HG02798 (cell line): ENCODE measurements at regions not wholly inside any gene's neighbourhood (a gene's known extent, or its start where the extent isn't known, plus 50 kb on each side); places are given as distances from the start of the nearest gene placed in this dataset.

ENCODE experiments used
- ATAC-seq: cut with Tn5 transposase; IDR thresholded peaks from one replicate; pipeline ENCODE4 v1.9.1; 2021; ENCODE audit warnings: mild to moderate bottlenecking; ENCODE audit not compliant: unreplicated experiment, poor library complexity

DNA sequence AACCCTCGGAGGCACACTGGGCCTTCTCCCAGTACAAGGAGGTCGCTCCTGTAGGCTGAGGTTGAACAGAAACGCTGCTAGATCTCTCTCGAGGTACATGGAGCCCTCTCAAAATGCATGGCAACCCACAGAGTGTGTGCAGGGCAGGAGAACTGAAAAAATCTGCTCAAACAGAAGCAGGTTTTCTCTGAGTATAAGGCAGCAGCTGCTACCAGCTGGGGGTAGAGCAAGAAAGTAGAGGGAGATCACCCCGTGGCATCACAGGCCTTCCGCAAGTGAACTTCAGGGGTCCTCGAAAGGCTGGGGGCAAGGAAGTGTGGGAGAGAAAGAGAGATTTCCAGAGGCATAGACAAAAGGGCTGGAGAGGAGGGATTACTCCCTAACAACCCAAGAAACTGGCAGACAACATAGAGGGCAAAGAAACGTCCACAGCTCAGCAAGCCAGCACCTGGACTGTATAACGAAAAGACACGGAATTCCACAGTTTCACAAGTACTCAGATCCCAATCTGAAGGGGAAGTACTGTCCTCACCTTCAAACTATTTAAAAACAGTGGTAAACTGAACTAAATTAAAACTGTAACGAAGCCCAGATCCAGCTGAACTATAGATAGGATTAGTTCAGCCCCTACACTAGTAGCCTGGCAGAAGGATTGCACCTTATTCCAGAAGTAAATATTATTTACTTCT lies 299.2 kb downstream of the IPMK start:
- ATAC-seq, result no peak

DNA sequence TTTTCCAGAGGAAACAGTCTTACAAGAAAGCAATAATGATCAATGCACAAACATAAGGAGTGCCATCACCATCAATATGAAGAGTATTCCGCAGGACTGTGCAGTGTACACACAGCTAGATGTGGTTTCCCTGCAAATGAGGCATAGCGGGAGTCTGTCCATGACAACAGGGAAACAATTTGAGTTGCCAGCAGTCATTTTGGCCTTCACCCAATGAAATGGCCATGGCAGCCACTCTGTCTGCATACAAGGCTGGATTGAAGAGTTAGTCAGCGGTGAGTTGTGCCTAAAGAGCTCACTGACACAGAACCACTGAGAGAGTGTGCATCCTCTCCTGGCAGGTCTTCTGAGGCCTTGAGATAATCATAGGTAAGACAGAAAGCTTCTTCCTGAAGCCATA lies 303.3 kb downstream of the IPMK start:
- ATAC-seq, result no peak

DNA sequence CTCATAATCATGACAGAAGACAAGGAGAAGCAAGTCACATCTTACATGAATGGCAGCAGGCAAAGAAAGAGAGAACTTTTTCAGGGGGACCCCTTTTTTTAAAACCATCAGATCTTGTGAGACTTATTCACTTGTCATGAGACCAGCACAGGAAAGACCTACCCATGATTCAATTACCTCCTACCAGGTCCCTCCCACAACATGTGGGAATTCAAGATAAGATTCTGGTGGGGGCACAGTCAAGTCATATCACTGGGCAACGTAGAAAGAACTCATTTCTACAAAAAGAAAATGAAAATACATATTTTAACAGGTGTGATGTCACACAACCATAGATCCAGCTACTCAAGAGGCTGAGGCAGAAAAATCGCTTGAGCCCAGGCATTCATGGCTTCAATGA lies 304.1 kb downstream of the IPMK start:
- no peak for ATAC-seq

GRCh38 chr10:57962839-57963238 lies 304.9 kb downstream of the IPMK start:
- ATAC-seq, result no peak

- no peak for ATAC-seq
Measured at GRCh38 chr10:57961487-57961886, 306.2 kb downstream of the IPMK start.

GRCh38 chr10:57960406-57960805 lies 307.3 kb downstream of the IPMK start:
- no peak for ATAC-seq

DNA sequence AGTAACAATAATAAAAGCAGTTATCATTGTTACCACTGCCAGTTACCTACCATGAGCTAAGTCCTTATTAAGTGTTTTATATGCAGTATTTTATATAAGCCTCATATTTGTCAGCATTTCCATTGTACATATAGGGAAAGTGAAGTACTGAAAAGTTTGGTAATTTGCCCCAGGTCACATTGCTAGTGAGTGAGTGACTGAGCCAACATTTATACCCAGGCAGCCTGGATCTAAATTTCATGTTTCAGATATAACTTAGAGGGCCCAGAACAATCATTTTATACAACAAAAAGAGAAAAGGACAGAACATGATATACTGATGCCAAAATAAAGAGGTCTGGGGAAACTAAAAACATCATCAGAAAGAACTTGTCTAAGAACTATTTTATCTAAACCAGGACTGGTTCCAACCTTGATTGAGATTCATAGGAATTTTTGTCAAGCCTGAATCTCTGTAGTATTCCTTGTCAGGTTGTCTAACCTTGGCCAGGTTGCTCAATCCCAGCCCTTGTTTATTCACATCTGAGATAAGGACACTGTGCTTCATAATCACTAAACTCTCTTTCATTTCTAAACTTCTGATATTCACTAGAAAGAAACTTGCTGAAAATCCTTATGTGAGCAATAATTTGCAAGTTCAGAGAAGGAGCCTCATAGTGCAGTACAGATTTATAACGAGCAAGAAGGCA lies 308.2 kb downstream of the IPMK start:
- no peak for ATAC-seq

DNA sequence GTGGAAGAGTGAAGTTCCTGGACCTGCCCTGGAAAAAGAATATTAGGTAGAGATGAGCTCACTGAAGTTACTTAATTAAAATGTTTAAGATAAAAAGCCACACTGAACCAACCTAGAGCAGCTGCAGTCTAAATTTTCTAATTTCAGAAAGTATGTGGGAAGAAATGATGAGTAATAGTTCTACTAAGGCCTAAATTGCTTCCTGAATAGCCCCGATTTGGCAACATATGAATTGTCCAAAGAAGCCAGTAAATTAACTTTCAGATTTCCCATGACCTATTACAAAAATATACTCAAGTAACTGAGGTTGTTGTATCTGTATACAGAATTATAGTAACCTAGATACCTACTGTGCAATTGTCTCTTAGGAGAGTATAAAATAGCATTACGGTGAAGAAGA lies 312.6 kb downstream of the IPMK start:
- no peak for ATAC-seq

DNA sequence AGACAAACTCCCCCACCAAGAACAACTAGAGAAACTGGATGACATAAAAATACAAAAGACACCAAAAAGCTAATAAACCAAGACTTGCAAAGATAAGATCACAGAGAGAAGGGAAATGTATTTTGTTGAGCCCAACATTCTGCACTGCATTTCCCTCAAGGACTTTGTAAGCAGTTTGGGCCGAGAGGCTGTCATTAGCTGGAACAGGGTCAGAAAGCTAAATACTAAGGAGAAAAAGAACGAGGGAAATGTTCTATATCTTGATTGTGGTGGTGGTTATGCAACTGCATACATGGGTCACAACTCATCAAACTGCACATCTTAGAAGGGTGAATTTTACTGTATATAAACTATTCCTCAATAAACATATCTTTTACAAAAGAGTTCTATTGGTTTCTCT lies 315.0 kb downstream of the IPMK start:
- ATAC-seq, result no peak

DNA sequence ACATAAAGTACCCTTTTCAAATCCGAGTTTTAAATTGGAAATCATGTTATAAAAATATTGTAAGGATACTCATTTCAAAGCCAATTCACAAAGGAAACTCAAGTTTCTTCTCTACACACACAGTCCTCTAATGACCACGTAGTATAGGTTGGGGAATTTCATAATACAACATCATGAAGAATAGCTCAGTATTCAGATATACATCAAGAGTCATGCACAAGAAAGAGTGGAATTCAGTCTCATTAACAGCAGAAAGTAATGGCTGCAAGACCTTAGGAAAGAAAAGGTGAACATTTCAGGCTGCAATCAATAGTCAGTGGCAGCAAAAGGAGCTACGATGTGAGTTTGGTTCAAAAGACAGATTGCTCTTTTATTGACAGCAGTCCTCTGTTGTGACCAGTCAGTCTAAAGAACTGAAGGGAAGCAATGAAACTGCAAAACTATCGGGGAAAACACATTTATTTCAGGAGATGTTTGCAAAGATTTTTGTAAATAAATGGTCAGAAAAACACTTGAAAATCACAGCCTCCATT lies 317.2 kb downstream of the IPMK start:
- ATAC-seq, result no peak

DNA sequence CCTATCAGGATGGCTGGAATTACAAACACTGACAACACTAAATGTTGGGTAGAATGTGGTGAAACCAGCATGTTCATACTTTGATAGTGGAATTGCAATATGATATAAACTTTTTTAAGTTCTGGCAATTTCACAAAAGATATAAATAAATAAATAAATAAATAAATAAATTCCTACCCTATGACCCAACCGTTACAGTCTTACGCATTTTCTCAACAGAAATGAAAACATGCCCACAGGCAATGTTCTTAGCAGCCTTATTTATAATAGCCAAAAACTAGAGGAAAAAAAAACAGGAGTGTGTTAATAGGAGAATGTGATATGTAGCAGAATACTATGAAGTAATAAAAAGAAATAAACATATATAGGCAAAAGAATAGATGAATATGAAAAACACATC lies 318.9 kb downstream of the IPMK start:
- ATAC-seq, result no peak

DNA sequence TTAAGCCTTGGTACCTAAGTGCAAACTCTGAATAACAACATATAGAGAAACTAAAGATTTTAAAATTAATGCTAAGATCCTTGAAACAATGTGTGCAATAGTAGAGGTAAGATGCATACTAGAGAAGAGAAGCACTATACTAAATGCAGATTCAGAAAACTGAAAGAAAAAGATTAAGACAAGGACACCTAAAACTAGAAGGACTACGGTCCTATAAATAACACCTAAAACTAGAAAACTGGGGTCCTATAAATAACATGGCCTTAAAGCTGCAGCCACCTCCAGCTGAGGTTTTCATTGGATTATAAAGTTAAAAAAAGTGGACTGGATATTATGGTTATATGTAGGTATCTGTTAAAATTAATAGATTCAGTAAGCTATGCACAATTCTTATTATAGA lies 320.9 kb downstream of the IPMK start:
- ATAC-seq, result no peak

DNA sequence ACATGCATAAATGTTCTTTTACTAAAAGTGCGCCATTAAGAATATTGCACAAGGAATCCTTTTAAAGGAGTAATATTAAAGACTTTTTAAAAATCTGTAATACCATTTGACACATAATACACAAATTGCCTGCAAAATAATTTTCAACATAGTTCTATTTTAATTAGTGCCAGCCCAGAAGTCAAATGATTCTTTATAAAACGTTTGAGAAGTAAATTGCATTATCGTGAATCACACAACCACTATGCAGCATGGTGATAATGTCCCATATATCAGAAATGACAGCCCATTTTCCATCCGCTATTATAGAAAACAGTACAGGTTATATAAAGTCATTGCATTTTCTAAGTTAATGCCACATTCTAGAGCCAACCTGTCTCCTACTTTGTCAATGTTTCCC lies 324.0 kb downstream of the IPMK start:
- no peak for ATAC-seq

DNA sequence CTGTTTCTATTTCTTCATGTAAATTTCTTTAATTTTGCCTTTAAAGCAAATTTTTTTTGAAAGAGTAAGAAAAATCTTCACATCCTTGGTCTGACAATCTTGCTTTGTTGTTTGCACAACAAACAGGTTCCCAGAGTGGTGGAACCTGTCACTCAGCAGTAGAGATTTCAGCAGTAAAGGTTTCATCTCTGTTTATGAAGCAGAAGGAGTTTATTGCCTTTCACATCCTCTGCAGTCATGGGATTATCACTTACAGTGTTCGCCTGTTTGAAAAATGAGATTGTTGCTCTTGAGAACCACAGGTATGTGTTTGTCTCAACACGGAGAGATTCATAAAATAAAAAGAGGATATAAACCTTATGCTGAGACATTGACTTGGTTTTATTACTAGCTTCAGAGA lies 342.6 kb downstream of the IPMK start:
- ATAC-seq, result no peak

- ATAC-seq, result no peak
Measured at GRCh38 chr10:57921140-57921539, 346.6 kb downstream of the IPMK start.

DNA sequence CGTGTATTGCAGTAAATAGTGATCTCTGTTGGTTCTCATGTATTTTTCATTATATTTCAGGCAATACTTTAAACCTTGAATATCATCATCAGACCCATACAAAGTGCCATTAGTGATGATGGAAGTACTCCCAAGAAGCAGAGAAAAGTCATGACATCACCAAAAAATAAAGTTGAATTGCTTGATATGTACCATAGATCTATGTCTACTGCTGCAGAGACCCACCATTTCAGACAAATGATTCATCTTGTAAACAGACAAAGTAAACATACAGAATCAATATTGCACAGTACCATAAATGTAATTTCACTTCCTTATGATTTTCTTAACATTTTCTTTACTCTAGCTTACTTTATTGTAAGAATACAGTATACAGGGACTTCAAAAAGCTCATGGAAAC lies 347.8 kb downstream of the IPMK start:
- ATAC-seq, result no peak

GRCh38 chr10:57917019-57917418 lies 350.7 kb downstream of the IPMK start:
- no peak for ATAC-seq

DNA sequence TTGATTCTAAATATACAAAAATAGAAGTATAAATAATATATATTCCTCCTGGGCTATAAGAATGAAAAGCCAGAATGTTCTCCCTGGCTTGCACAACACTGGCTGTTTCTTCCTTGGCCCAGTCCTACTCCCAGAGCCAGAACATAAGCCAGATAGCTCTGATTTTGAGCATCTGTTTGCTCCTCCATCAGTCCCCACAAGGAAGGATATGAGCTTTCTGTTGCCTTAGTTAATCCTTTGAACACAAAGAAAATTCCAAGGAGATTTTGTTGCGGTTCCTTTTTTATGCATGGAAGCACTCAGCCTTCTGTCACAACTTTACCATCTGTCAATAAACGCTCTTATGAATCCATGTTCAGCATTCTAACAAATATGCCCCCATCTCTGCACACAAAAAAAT lies 361.8 kb downstream of the IPMK start:
- no peak for ATAC-seq

GRCh38 chr10:57905010-57905409 lies 362.7 kb downstream of the IPMK start:
- no peak for ATAC-seq

GRCh38 chr10:57898231-57898630 lies 369.5 kb downstream of the IPMK start:
- no peak for ATAC-seq

DNA sequence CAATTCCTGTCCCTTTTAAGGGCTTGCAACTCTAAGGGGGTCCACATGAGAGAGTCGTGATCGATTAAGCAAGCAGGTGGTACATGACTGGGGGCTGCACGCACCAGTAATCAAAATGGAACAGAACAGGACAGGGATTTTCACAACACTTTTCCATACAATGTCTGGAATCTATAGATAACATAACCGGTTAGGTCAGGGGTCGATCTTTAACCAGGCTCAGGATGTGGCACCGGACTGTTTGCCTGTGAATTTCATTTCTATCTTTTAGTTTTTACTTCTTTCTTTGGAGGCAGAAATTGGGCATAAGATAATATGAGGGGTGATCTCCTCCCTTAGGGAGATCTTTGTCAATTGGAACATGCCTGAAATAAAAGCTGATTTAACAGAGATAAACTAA lies 370.1 kb downstream of the IPMK start:
- no peak for ATAC-seq

DNA sequence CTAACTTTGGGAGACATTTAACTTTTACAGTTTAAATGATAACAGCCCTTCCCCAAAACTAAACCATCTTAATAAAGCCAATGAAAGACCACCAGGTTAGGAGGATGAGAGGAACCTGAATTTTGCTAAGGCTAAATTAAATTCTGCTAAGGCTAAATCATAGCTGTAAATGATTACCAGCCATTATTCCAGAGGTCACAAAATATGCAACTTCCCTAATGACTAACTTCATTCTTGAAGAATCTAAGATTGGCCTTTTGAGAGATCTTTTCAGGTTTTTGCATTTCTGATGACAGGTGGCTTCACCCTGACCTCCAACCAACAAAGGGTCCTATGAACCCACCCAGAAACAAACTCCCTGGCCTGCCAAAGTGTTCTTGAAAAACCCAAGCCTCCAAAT lies 373.3 kb downstream of the IPMK start:
- ATAC-seq, result no peak
